ENCODE measurements at regions not wholly inside any gene's neighbourhood (a gene's known extent, or its start where the extent isn't known, plus 50 kb on each side); places are given as distances from the start of the nearest gene placed in this dataset.

GRCh38 chr9:87020169-87020950 lies 73.1 kb upstream of the GAS1 start:
- Histone ChIP-seq H3K27me3 (ENCODE audit: control insufficient read depth, extremely low read depth, insufficient read depth, low read length) (no peaks in the 10 kb centered on the region), H2AFZ (ENCODE audit: control insufficient read depth, low read length) (no peak overlapping the region), H3K4me2 (ENCODE audit: control insufficient read depth, extremely low read depth, insufficient read depth, low read depth, low read length) (no peak overlapping the region), H3K4me3 (ENCODE audit: control insufficient read depth in 2 of 3, extremely low read depth in 1 of 3, insufficient read depth in 2 of 3, low read depth in 1 of 3, low read length in 3 of 3) (no peak overlapping the region), H3K27ac (ENCODE audit: control insufficient read depth, insufficient read depth, low read length) (no peak overlapping the region), H3K79me2 (ENCODE audit: control insufficient read depth, insufficient read depth, low read length) (no peaks in the 10 kb centered on the region), H3K9ac (ENCODE audit: control insufficient read depth, extremely low read depth, insufficient read depth, low read length) (no peak overlapping the region), H3K36me3 (ENCODE audit: control insufficient read depth in 2 of 2, extremely low read depth in 1 of 2, insufficient read depth in 2 of 2, low read length in 2 of 2) (no peaks in the 10 kb centered on the region), H4K20me1 (ENCODE audit: control insufficient read depth, extremely low read depth, insufficient read depth, low read length) (no peaks in the 10 kb centered on the region), H3K9me3 (ENCODE audit: control insufficient read depth, low read depth, low read length) (no peaks in the 10 kb centered on the region), H3K4me1 (ENCODE audit: control insufficient read depth, extremely low read depth, insufficient read depth, low read length) (no peaks in the 10 kb centered on the region), H3K9me1 (ENCODE audit: control insufficient read depth, extremely low read depth, insufficient read depth, low read length) (no peaks in the 10 kb centered on the region)
- FAIRE-seq (no peak), DNase-seq (ENCODE audit: low read depth, low spot score) (no peak)
- dilution Hi-C loops (cut with MboI; ENCODE audit: extremely low pct_ligation_motif_present, low sequenced_read_pairs) = no loop called here
- no peak for TF ChIP-seq EZH2 (IDR thresholded peaks at IDR 0.05; ENCODE audit: low read length)
- TF ChIP-seq, protein P1, sequence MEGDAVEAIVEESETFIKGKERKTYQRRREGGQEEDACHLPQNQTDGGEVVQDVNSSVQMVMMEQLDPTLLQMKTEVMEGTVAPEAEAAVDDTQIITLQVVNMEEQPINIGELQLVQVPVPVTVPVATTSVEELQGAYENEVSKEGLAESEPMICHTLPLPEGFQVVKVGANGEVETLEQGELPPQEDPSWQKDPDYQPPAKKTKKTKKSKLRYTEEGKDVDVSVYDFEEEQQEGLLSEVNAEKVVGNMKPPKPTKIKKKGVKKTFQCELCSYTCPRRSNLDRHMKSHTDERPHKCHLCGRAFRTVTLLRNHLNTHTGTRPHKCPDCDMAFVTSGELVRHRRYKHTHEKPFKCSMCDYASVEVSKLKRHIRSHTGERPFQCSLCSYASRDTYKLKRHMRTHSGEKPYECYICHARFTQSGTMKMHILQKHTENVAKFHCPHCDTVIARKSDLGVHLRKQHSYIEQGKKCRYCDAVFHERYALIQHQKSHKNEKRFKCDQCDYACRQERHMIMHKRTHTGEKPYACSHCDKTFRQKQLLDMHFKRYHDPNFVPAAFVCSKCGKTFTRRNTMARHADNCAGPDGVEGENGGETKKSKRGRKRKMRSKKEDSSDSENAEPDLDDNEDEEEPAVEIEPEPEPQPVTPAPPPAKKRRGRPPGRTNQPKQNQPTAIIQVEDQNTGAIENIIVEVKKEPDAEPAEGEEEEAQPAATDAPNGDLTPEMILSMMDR (optimal IDR thresholded peaks at IDR 0.05 in 1 of 3, IDR thresholded peaks at IDR 0.05 in 1 of 3, conservative IDR thresholded peaks at IDR 0.05 in 1 of 3; ENCODE audit: extremely low read depth in 1 of 3, insufficient read depth in 2 of 3, low read length in 3 of 3) = no peak

DNA sequence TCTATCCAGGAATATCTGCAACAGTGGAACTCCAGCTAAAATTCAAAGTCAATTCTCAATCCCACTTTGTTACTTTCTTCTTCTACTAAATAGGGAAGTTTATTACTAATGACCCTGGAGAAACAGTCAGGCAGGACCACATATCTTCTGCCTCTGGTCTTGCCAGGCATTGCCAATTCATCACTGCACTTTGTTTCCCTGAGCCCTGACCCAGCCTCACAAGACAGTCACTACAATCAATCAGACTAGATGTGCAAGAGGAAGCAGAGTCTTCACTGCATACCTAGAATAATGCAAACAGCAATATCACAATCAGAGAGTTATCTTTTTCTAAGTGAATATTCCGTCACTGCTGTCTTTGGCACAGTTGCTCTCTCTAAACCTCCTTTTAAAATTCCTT lies 74.9 kb upstream of the GAS1 start:
- no peaks in the 10 kb centered on the region for H3K79me2 ChIP-seq (ENCODE audit: control insufficient read depth, insufficient read depth, low read length)
- DNase-seq (ENCODE audit: low read depth, low spot score) (no peak), FAIRE-seq (no peak)
- no peak overlapping the region for H2AFZ ChIP-seq (ENCODE audit: control insufficient read depth, low read length)
- no peaks in the 10 kb centered on the region for H3K9me3 ChIP-seq (ENCODE audit: control insufficient read depth, low read depth, low read length)
- H3K4me2 ChIP-seq (ENCODE audit: control insufficient read depth, extremely low read depth, insufficient read depth, low read depth, low read length) = no peak overlapping the region
- dilution Hi-C loops (cut with MboI; ENCODE audit: extremely low pct_ligation_motif_present, low sequenced_read_pairs) = no loop called here
- no peaks in the 10 kb centered on the region for H3K9me1 ChIP-seq (ENCODE audit: control insufficient read depth, extremely low read depth, insufficient read depth, low read length)
- no peaks in the 10 kb centered on the region for H3K4me1 ChIP-seq (ENCODE audit: control insufficient read depth, extremely low read depth, insufficient read depth, low read length)
- no peak overlapping the region for H3K4me3 ChIP-seq (ENCODE audit: control insufficient read depth in 2 of 3, extremely low read depth in 1 of 3, insufficient read depth in 2 of 3, low read depth in 1 of 3, low read length in 3 of 3)
- H3K36me3 ChIP-seq (ENCODE audit: control insufficient read depth in 2 of 2, extremely low read depth in 1 of 2, insufficient read depth in 2 of 2, low read length in 2 of 2) = no peaks in the 10 kb centered on the region
- no peak overlapping the region for H3K9ac ChIP-seq (ENCODE audit: control insufficient read depth, extremely low read depth, insufficient read depth, low read length)
- no peaks in the 10 kb centered on the region for H3K27me3 ChIP-seq (ENCODE audit: control insufficient read depth, extremely low read depth, insufficient read depth, low read length)
- no peak overlapping the region for H3K27ac ChIP-seq (ENCODE audit: control insufficient read depth, insufficient read depth, low read length)
- H4K20me1 ChIP-seq (ENCODE audit: control insufficient read depth, extremely low read depth, insufficient read depth, low read length) = no peaks in the 10 kb centered on the region
- TF ChIP-seq, protein P1 (optimal IDR thresholded peaks at IDR 0.05 in 1 of 3, IDR thresholded peaks at IDR 0.05 in 1 of 3, conservative IDR thresholded peaks at IDR 0.05 in 1 of 3; ENCODE audit: extremely low read depth in 1 of 3, insufficient read depth in 2 of 3, low read length in 3 of 3) = no peak
- TF ChIP-seq EZH2 (IDR thresholded peaks at IDR 0.05; ENCODE audit: low read length) = no peak
